ENCODE measurements at regions not wholly inside any gene's neighbourhood (a gene's known extent, or its start where the extent isn't known, plus 50 kb on each side); places are given as distances from the start of the nearest gene placed in this dataset.

GRCh38 chr1:62918700-62919099 lies 134.8 kb downstream of the ATG4C start:
- TF ChIP-seq POLR2A (IDR thresholded peaks at IDR 0.05; ENCODE audit: low read length) (no peak), GATA1 (IDR thresholded peaks at IDR 0.05; ENCODE audit: low read depth, low read length) (no peak)

Data from erythroblast (primary cell).